ENCODE measurements at regions not wholly inside any gene's neighbourhood (a gene's known extent, or its start where the extent isn't known, plus 50 kb on each side); places are given as distances from the start of the nearest gene placed in this dataset.

DNA sequence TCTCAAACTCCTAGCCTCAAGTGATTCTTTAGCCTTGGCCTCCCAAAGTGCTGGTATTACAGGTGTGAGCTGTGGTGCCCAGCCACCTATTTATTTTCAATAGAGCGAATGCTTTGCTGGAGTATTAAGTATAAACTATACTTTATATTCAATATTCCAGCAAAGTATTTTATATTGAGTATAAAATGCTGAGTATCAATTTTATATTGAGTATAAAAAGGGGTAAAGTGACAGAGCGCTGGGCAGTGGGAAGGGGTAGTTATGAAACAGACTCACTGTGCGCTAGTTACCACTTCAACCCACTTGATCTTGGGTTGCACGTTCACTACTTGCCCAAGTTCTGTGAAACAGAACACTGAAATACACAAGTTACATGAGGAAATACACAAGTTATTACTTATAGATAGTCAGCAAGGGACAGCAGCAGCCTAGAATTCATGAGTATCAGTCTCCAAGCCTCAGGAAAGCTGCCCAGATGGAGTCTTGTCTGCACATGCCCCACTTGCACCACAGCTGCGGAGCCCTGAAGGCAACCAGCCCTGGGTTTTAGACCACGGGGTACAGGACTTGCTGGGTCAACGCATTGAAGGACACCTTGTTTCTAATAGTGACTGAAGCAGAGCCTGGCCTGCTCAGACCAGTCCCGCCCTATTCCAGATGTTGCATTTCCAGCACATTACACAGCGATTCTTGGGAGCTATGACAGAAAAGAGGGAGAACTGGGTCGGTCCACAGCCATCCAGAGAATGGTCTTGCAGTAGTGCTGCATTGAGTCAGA lies 51.6 kb upstream of the SYT13 start:
- no peak for DNase-seq

DNA sequence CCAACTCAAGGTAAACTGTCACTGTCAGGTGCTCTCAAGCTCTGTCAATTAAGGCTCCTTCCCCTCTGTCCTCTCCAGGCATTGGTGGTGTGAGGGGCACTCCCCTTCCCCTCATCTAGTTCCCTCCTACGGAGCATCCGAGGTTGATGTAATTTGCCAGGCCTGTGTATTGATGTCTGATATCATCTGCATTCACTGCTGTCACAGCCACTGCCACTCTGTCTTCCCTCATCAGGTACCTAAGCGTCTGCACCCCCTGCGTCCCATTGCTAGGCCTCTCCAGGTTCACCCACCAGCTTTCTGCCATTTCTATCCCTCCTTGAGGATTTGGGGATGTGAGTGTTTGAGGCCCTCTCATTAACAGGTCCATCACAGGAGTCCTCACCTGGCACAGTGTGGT lies 50.0 kb upstream of the SYT13 start:
- DNase-seq = no peak

Data from NCI-H2107 (cell line).